ENCODE measurements at regions not wholly inside any gene's neighbourhood (a gene's known extent, or its start where the extent isn't known, plus 50 kb on each side); places are given as distances from the start of the nearest gene placed in this dataset.

DNA sequence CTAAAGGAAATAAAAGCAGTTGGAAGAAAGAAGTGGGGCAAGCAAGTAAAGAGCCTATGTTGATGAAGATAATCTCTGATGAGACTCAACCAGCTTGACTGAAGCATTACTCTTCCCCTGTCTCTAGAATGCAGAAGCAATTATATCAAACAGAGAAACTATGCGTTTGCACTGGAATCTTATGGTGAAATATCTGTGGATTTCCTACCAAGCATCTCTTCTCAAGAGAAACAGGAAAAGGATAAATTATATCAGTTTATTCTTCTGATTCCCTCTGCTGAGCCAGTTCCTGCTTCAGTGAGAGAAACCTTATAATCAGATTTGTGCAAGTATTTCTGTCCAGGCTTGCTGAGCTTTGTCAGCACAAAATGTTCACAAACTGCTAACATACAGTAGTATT is 316.7 kb upstream of the SLC7A11 start:
- peaks cover 5% of the 10 kb centered on the region; the same call in 1 of the 2 replicates for H3K4me1 ChIP-seq (ENCODE audit: control insufficient read depth, insufficient read depth, low read length)
- no peak overlapping the region for H3K4ac ChIP-seq (ENCODE audit: low read depth, low read length)
- no peak overlapping the region for H2AK9ac ChIP-seq (replicated peaks; ENCODE audit: low read depth, low read length, poor library complexity)
- intact Hi-C loops (cut with micrococcal nuclease) (no loop called here), dilution Hi-C loops (cut with HindIII; ENCODE audit: low sequenced_read_pairs, unreplicated experiment) (no loop called here), in situ Hi-C loops (cut with MboI; ENCODE audit: low sequenced_read_pairs) (no loop called here)
- no peak overlapping the region for H2BK15ac ChIP-seq (ENCODE audit: low read depth, low read length)
- H3K4me3 ChIP-seq (ENCODE audit: insufficient read depth, low read depth, low read length): no peak overlapping the region
- ChIA-PET CTCF (no interaction called here), POLR2A (ENCODE audit: unreplicated experiment) (no interaction called here)
- ATAC-seq (ENCODE audit: low read depth) (no peak), DNase-seq (no peak)
- H3K27ac ChIP-seq (ENCODE audit: insufficient read depth, low read length): no peak overlapping the region
- H4K5ac ChIP-seq (ENCODE audit: low read depth, low read length): no peak overlapping the region
- no peak overlapping the region for H3K4me2 ChIP-seq (ENCODE audit: low read depth, low read length)
- no peak overlapping the region for H2AFZ ChIP-seq (replicated peaks; ENCODE audit: low read length, poor library complexity)
- H2BK20ac ChIP-seq (ENCODE audit: low read depth, low read length): no peak overlapping the region
- H3K27me3 ChIP-seq (ENCODE audit: control insufficient read depth, insufficient read depth, low read length): no peaks in the 10 kb centered on the region
- H2BK5ac ChIP-seq (ENCODE audit: low read depth, low read length, poor library complexity, severe bottlenecking): no peak overlapping the region
- H3K79me1 ChIP-seq (ENCODE audit: low read depth in 1 of 2, low read length in 2 of 2): no peaks in the 10 kb centered on the region
- no peak overlapping the region for H3K23ac ChIP-seq (ENCODE audit: low read depth, low read length)
- no TSS peak for BruUV-seq (replicated peaks)
- no peak overlapping the region for H4K91ac ChIP-seq (ENCODE audit: insufficient read depth, low read depth, low read length)
- H2AK5ac ChIP-seq (ENCODE audit: low read depth, low read length): no peak overlapping the region
- no peak for TF ChIP-seq BHLHE40 (IDR thresholded peaks at IDR 0.05; ENCODE audit: low read depth, low read length)
- TF ChIP-seq FOS (IDR thresholded peaks at IDR 0.05; ENCODE audit: low read depth, low read length): no peak
- TF ChIP-seq, protein P1, sequence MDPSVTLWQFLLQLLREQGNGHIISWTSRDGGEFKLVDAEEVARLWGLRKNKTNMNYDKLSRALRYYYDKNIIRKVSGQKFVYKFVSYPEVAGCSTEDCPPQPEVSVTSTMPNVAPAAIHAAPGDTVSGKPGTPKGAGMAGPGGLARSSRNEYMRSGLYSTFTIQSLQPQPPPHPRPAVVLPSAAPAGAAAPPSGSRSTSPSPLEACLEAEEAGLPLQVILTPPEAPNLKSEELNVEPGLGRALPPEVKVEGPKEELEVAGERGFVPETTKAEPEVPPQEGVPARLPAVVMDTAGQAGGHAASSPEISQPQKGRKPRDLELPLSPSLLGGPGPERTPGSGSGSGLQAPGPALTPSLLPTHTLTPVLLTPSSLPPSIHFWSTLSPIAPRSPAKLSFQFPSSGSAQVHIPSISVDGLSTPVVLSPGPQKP (IDR thresholded peaks at IDR 0.05; ENCODE audit: borderline replicate concordance, low read depth, low read length): no peak
- no peak for TF ChIP-seq POLR2A (IDR thresholded peaks at IDR 0.05; ENCODE audit: low read depth, low read length)
- TF ChIP-seq MAZ (IDR thresholded peaks at IDR 0.05; ENCODE audit: borderline replicate concordance, low read depth, low read length): no peak
- TF ChIP-seq CEBPB (IDR thresholded peaks at IDR 0.05; ENCODE audit: low read depth, low read length): no peak
- TF ChIP-seq MAFK (IDR thresholded peaks at IDR 0.05; ENCODE audit: low read depth, low read length): no peak
- TF ChIP-seq CTCF (conservative IDR thresholded peaks at IDR 0.05; ENCODE audit: low read depth, low read length): no peak
- TF ChIP-seq SMC3 (IDR thresholded peaks at IDR 0.05; ENCODE audit: low read depth, low read length): no peak
- no peak for TF ChIP-seq RAD21 (IDR thresholded peaks at IDR 0.05; ENCODE audit: low read length)
- no peak overlapping the region for H3K14ac ChIP-seq (replicated peaks; ENCODE audit: low read depth, low read length)
- H3K18ac ChIP-seq (ENCODE audit: low read depth, low read length): no peak overlapping the region
- WGBS, 2 experiments (ENCODE audit: extremely low coverage in 2 of 2, insufficient read length in 1 of 2): no CpG with 5 or more reads among the region's 1 CpG
- H3K9me3 ChIP-seq (ENCODE audit: control insufficient read depth, insufficient read depth, low read length): no peaks in the 10 kb centered on the region
- H3K56ac ChIP-seq (ENCODE audit: extremely low read depth, insufficient read depth, low read length): no peak overlapping the region
- H4K8ac ChIP-seq (ENCODE audit: low read depth in 2 of 2, low read length in 2 of 2): no peak overlapping the region
- H2BK120ac ChIP-seq (ENCODE audit: low read depth, low read length): no peak overlapping the region
- H3K9me1 ChIP-seq (ENCODE audit: insufficient read depth, low read length): no peaks in the 10 kb centered on the region
- no peaks in the 10 kb centered on the region for H3K36me3 ChIP-seq (ENCODE audit: control insufficient read depth, insufficient read depth, low read length)
- no peak overlapping the region for H3K9ac ChIP-seq (ENCODE audit: low read depth, low read length)
- no peaks in the 10 kb centered on the region for H4K20me1 ChIP-seq (ENCODE audit: insufficient read depth, low read length)
